ENCODE measurements at regions not wholly inside any gene's neighbourhood (a gene's known extent, or its start where the extent isn't known, plus 50 kb on each side); places are given as distances from the start of the nearest gene placed in this dataset.

DNA sequence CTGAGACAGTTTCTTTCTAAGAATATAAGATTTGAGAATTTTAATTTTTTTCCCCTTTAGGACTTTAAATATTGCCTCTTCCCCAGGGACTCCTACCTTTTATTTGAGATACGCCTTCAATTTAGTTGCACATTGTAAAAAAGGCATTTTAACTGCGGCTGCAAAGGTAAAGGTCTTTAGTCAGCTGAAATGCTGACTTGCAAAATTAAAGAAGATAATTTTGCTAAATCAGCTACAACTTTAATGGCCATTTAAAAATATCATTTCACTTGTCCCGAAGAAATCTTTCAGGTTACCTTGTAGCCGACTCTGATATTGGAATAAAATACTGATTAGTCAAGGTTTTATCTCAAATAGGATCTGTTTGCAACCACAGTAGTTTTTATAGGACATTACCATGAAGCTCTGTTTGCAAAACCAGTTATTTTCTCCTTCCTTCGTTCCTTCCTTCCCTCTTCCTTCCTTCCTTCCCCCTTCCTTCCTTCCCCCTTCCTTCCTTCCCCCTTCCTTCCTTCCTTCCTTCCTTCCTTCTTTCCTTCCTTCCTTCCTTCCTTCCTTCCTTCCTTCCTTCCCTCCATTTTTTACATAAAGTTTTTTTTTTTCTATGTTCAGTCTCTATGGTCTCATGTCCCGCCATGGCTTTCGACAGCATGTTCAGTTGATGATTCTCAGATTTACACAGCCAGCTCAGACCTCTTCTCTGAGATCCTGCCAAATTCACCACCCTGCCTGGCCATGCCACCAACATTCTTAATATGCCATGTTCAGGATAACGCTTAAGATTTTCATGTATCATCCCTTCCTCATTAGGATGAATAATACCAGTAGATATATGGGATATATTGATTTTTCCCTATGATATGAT lies 405.4 kb upstream of the PRKX start:
- TF ChIP-seq, protein P1, sequence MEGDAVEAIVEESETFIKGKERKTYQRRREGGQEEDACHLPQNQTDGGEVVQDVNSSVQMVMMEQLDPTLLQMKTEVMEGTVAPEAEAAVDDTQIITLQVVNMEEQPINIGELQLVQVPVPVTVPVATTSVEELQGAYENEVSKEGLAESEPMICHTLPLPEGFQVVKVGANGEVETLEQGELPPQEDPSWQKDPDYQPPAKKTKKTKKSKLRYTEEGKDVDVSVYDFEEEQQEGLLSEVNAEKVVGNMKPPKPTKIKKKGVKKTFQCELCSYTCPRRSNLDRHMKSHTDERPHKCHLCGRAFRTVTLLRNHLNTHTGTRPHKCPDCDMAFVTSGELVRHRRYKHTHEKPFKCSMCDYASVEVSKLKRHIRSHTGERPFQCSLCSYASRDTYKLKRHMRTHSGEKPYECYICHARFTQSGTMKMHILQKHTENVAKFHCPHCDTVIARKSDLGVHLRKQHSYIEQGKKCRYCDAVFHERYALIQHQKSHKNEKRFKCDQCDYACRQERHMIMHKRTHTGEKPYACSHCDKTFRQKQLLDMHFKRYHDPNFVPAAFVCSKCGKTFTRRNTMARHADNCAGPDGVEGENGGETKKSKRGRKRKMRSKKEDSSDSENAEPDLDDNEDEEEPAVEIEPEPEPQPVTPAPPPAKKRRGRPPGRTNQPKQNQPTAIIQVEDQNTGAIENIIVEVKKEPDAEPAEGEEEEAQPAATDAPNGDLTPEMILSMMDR (IDR thresholded peaks at IDR 0.05) = no peak
- no peak for TF ChIP-seq POLR2A (IDR thresholded peaks at IDR 0.05)

All from Peyer's patch (tissue), 4 donors.